GM19238 (cell line): ENCODE measurements at regions not wholly inside any gene's neighbourhood (a gene's known extent, or its start where the extent isn't known, plus 50 kb on each side); places are given as distances from the start of the nearest gene placed in this dataset.

Source experiments
- DNase-seq: peaks from one replicate; pipeline ENCODE4 v3.0.0; 2011; ENCODE audit warnings: low spot score; ENCODE audit not compliant: insufficient read length

GRCh38 chr1:81349194-81349965, 451.4 kb upstream of the ADGRL2 start:
- no peak for DNase-seq

- DNase-seq = no peak
Measured at GRCh38 chr1:81345110-81345509, 455.6 kb upstream of the ADGRL2 start.

- DNase-seq = no peak
Measured at GRCh38 chr1:81340239-81340638, 460.5 kb upstream of the ADGRL2 start.

GRCh38 chr1:81337226-81337625, 463.5 kb upstream of the ADGRL2 start:
- no peak for DNase-seq

- no peak for DNase-seq
Measured at GRCh38 chr1:81335876-81336275, 464.9 kb upstream of the ADGRL2 start.

- DNase-seq = no peak
Measured at GRCh38 chr1:81330521-81330920, 470.2 kb upstream of the ADGRL2 start.

- no peak for DNase-seq
Measured at GRCh38 chr1:81330111-81330510, 470.6 kb upstream of the ADGRL2 start.

GRCh38 chr1:81329041-81329440, 471.7 kb upstream of the ADGRL2 start:
- DNase-seq = no peak

GRCh38 chr1:81327743-81328142, 473.0 kb upstream of the ADGRL2 start:
- DNase-seq = no peak

- DNase-seq = no peak
Measured at GRCh38 chr1:81327103-81327710, 473.5 kb upstream of the ADGRL2 start.

- DNase-seq = no peak
Measured at GRCh38 chr1:81326212-81326611, 474.5 kb upstream of the ADGRL2 start.

GRCh38 chr1:81325397-81325796, 475.3 kb upstream of the ADGRL2 start:
- no peak for DNase-seq

GRCh38 chr1:81323862-81324261, 476.9 kb upstream of the ADGRL2 start:
- DNase-seq = no peak

- no peak for DNase-seq
Measured at GRCh38 chr1:81317191-81317590, 483.5 kb upstream of the ADGRL2 start.

- no peak for DNase-seq
Measured at GRCh38 chr1:81314513-81315233, 486.1 kb upstream of the ADGRL2 start.

- DNase-seq = no peak
Measured at GRCh38 chr1:81313289-81313688, 487.4 kb upstream of the ADGRL2 start.

- DNase-seq = no peak
Measured at GRCh38 chr1:81312272-81312754, 488.4 kb upstream of the ADGRL2 start.

- DNase-seq = no peak
Measured at GRCh38 chr1:81310250-81310649, 490.5 kb upstream of the ADGRL2 start.

- no peak for DNase-seq
Measured at GRCh38 chr1:81308191-81308590, 492.5 kb upstream of the ADGRL2 start.

GRCh38 chr1:81307786-81308185, 492.9 kb upstream of the ADGRL2 start:
- DNase-seq = no peak

- DNase-seq = peak; percentile 3
Measured at GRCh38 chr1:81305997-81306452, 494.7 kb upstream of the ADGRL2 start.

- no peak for DNase-seq
Measured at GRCh38 chr1:81304187-81304586, 496.5 kb upstream of the ADGRL2 start.
